ENCODE measurements at regions not wholly inside any gene's neighbourhood (a gene's known extent, or its start where the extent isn't known, plus 50 kb on each side); places are given as distances from the start of the nearest gene placed in this dataset.

- H3K4me3 ChIP-seq (ENCODE audit: low read length): no peak overlapping the region
- no peak for TF ChIP-seq CTCF (IDR thresholded peaks at IDR 0.05)
- H3K27ac Mint-ChIP-seq: no peak overlapping the region
- intact Hi-C loops (cut with micrococcal nuclease): no loop called here
- H3K36me3 Mint-ChIP-seq: peaks cover 14% of the 10 kb centered on the region
- H3K36me3 ChIP-seq (ENCODE audit: control insufficient read depth, insufficient read depth, low read length): no peaks in the 10 kb centered on the region
- no peak overlapping the region for H3K27ac ChIP-seq (ENCODE audit: low read length)
- H3K9me3 ChIP-seq (ENCODE audit: control insufficient read depth, insufficient read depth, low read length): peaks cover 7% of the 10 kb centered on the region
- H3K4me1 Mint-ChIP-seq: no peaks in the 10 kb centered on the region
- no peaks in the 10 kb centered on the region for H3K27me3 ChIP-seq (ENCODE audit: control insufficient read depth, insufficient read depth, low read length)
- H3K9me3 Mint-ChIP-seq: peaks cover 27% of the 10 kb centered on the region in 2 donors
- ATAC-seq (no peak), DNase-seq (no peak)
- no peak overlapping the region for H3K4me3 Mint-ChIP-seq
- no peaks in the 10 kb centered on the region for H3K27me3 Mint-ChIP-seq (ENCODE audit: low read depth in 2 of 2)
- no peaks in the 10 kb centered on the region for H3K4me1 ChIP-seq (ENCODE audit: control insufficient read depth, insufficient read depth, low read length)
These were observed 627.0 kb upstream of the CNTNAP2 start for GRCh38 chr7:145489609-145490008.

- TF ChIP-seq CTCF (IDR thresholded peaks at IDR 0.05): no peak
- intact Hi-C loops (cut with micrococcal nuclease): no loop called here
These were observed 627.8 kb upstream of the CNTNAP2 start for GRCh38 chr7:145488816-145489215.

GRCh38 chr7:145481985-145482384 is 634.6 kb upstream of the CNTNAP2 start:
- no peak for DNase-seq
- TF ChIP-seq CTCF (IDR thresholded peaks at IDR 0.05): no peak
- peaks cover 9 to 18% of the 10 kb centered on the region in 2 donors for H3K9me3 Mint-ChIP-seq
- ATAC-seq: no peak
- no peaks in the 10 kb centered on the region for H3K4me1 Mint-ChIP-seq
- H3K4me1 ChIP-seq (ENCODE audit: control insufficient read depth, insufficient read depth, low read length): no peaks in the 10 kb centered on the region
- peaks cover 6% of the 10 kb centered on the region for H3K9me3 ChIP-seq (ENCODE audit: control insufficient read depth, insufficient read depth, low read length)
- no peaks in the 10 kb centered on the region for H3K27me3 Mint-ChIP-seq (ENCODE audit: low read depth in 2 of 2)
- no peak overlapping the region for H3K27ac Mint-ChIP-seq
- no peak overlapping the region for H3K4me3 ChIP-seq (ENCODE audit: low read length)
- WGBS (ENCODE audit: insufficient coverage): 74% methylated on average over 3 of the region's 3 CpGs
- intact Hi-C loops (cut with micrococcal nuclease): no loop called here
- no peak overlapping the region for H3K4me3 Mint-ChIP-seq
- no peak overlapping the region for H3K27ac ChIP-seq (ENCODE audit: low read length)
- H3K27me3 ChIP-seq (ENCODE audit: control insufficient read depth, insufficient read depth, low read length): no peaks in the 10 kb centered on the region
- H3K36me3 ChIP-seq (ENCODE audit: control insufficient read depth, insufficient read depth, low read length): no peaks in the 10 kb centered on the region
- H3K36me3 Mint-ChIP-seq: no peaks in the 10 kb centered on the region

More at GRCh38 chr7:145488816-145489215, 627.8 kb upstream of the CNTNAP2 start:
- H3K9me3 Mint-ChIP-seq: peaks cover 21 to 24% of the 10 kb centered on the region in 2 donors
- 32% methylated on average over 2 of the region's 2 CpGs for WGBS (ENCODE audit: insufficient coverage)
- H3K4me3 Mint-ChIP-seq: no peak overlapping the region
- Histone ChIP-seq H3K27me3 (ENCODE audit: control insufficient read depth, insufficient read depth, low read length) (no peaks in the 10 kb centered on the region), H3K9me3 (ENCODE audit: control insufficient read depth, insufficient read depth, low read length) (peaks cover 7% of the 10 kb centered on the region), H3K27ac (ENCODE audit: low read length) (no peak overlapping the region), H3K36me3 (ENCODE audit: control insufficient read depth, insufficient read depth, low read length) (no peaks in the 10 kb centered on the region), H3K4me1 (ENCODE audit: control insufficient read depth, insufficient read depth, low read length) (no peaks in the 10 kb centered on the region), H3K4me3 (ENCODE audit: low read length) (no peak overlapping the region)
- no peaks in the 10 kb centered on the region for H3K27me3 Mint-ChIP-seq (ENCODE audit: low read depth in 2 of 2)
- peaks cover 14% of the 10 kb centered on the region for H3K36me3 Mint-ChIP-seq
- ATAC-seq: no peak
- no peak for DNase-seq
- H3K4me1 Mint-ChIP-seq: no peaks in the 10 kb centered on the region
- H3K27ac Mint-ChIP-seq: no peak overlapping the region

- H3K36me3 ChIP-seq (ENCODE audit: control insufficient read depth, insufficient read depth, low read length): no peaks in the 10 kb centered on the region
- ATAC-seq (no peak), DNase-seq (no peak)
- Mint-ChIP-seq H3K27ac (no peak overlapping the region), H3K27me3 (ENCODE audit: low read depth in 2 of 2) (no peaks in the 10 kb centered on the region), H3K36me3 (no peaks in the 10 kb centered on the region), H3K9me3 (peaks cover 13 to 23% of the 10 kb centered on the region in 2 donors), H3K4me3 (no peak overlapping the region), H3K4me1 (no peaks in the 10 kb centered on the region)
- H3K4me3 ChIP-seq (ENCODE audit: low read length): no peak overlapping the region
- no peaks in the 10 kb centered on the region for H3K27me3 ChIP-seq (ENCODE audit: control insufficient read depth, insufficient read depth, low read length)
- no peak for TF ChIP-seq CTCF (IDR thresholded peaks at IDR 0.05)
- peaks cover 6% of the 10 kb centered on the region for H3K9me3 ChIP-seq (ENCODE audit: control insufficient read depth, insufficient read depth, low read length)
- intact Hi-C loops (cut with micrococcal nuclease): no loop called here
- no peaks in the 10 kb centered on the region for H3K4me1 ChIP-seq (ENCODE audit: control insufficient read depth, insufficient read depth, low read length)
- 82% methylated on average over 3 of the region's 3 CpGs for WGBS (ENCODE audit: insufficient coverage)
- no peak overlapping the region for H3K27ac ChIP-seq (ENCODE audit: low read length)
These were observed 638.1 kb upstream of the CNTNAP2 start for GRCh38 chr7:145478541-145478940.
